GM12891 (cell line): ENCODE measurements at regions not wholly inside any gene's neighbourhood (a gene's known extent, or its start where the extent isn't known, plus 50 kb on each side); places are given as distances from the start of the nearest gene placed in this dataset.

Source experiments
- POLR2A ChIP-seq: IDR thresholded peaks from 2 replicates; pipeline ENCODE4 v1.6.1; 2011; ENCODE audit warnings: low read depth, low read length, control low read depth
- POLR2AphosphoS5 ChIP-seq: IDR thresholded peaks from 2 replicates; pipeline ENCODE4 v1.6.1; 2011; ENCODE audit warnings: low read depth, low read length, control low read depth
- SPI1 ChIP-seq: IDR thresholded peaks from 2 replicates; pipeline ENCODE4 v1.6.1; 2011; ENCODE audit warnings: low read depth, low read length, control low read depth
- TAF1 ChIP-seq: IDR thresholded peaks from 2 replicates; pipeline ENCODE4 v1.6.1; 2011; ENCODE audit warnings: low read depth, low read length, control low read depth

- TF ChIP-seq POLR2A, result no peak
- TF ChIP-seq POLR2AphosphoS5, result no peak
- no peak for TF ChIP-seq TAF1
- no peak for TF ChIP-seq SPI1
These were observed 844.4 kb downstream of the SORCS1 start for GRCh38 chr10:106320078-106320477.
